ENCODE measurements at regions not wholly inside any gene's neighbourhood (a gene's known extent, or its start where the extent isn't known, plus 50 kb on each side); places are given as distances from the start of the nearest gene placed in this dataset.

- TF ChIP-seq POLR2AphosphoS5 (IDR thresholded peaks at IDR 0.05): no peak
- no peak for TF ChIP-seq CTCF (IDR thresholded peaks at IDR 0.05; ENCODE audit: poor library complexity, severe bottlenecking)
- TF ChIP-seq TAF1 (IDR thresholded peaks at IDR 0.05; ENCODE audit: low read depth): no peak
- no peak for TF ChIP-seq EZH2 (IDR thresholded peaks at IDR 0.05; ENCODE audit: borderline replicate concordance, insufficient read depth, low read length, poor library complexity, severe bottlenecking)
- no peak for TF ChIP-seq SMC3 (conservative IDR thresholded peaks at IDR 0.05; ENCODE audit: poor library complexity)
- no peak for TF ChIP-seq MXI1 (conservative IDR thresholded peaks at IDR 0.05; ENCODE audit: poor library complexity, severe bottlenecking)
- no peak for TF ChIP-seq EP300 (conservative IDR thresholded peaks at IDR 0.05; ENCODE audit: poor library complexity, severe bottlenecking)
- TF ChIP-seq REST (IDR thresholded peaks at IDR 0.05; ENCODE audit: borderline replicate concordance): no peak
- no peak for TF ChIP-seq RAD21 (conservative IDR thresholded peaks at IDR 0.05)
These were observed 284.0 kb downstream of the RPS6KC1 start for GRCh38 chr1:213335084-213335483.
